Peyer's patch (tissue), 4 donors: ENCODE measurements at regions not wholly inside any gene's neighbourhood (a gene's known extent, or its start where the extent isn't known, plus 50 kb on each side); places are given as distances from the start of the nearest gene placed in this dataset.

ENCODE experiments used
- DNase-seq, 3 donors: peaks; one replicate each; pipeline ENCODE4 v3.0.0-alpha.2; 2017 to 2019
- H3K27ac ChIP-seq, 4 donors: fragments of 200-600 bp; sonication (generic); one replicate each; pipeline ENCODE4 v1.5.1; 2016 to 2019
- H3K27me3 ChIP-seq, 2 donors: fragments of 200-600 bp; sonication (generic); one replicate each; pipeline ENCODE4 v1.5.1; 2019
- H3K36me3 ChIP-seq, 3 donors: fragments of 200-600 bp; sonication (generic); one replicate each; pipeline ENCODE4 v1.5.1; 2016 to 2019
- H3K4me1 ChIP-seq, 4 donors: fragments of 200-600 bp; sonication (generic); one replicate each; pipeline ENCODE4 v1.5.1; 2016 to 2019
- H3K4me3 ChIP-seq, 4 donors: fragments of 200-600 bp; sonication (generic); 1 replicate in 3 of 4; 2 replicates in 1 of 4; pipeline ENCODE4 v1.5.1; 2016 to 2019; ENCODE audit warnings: mild to moderate bottlenecking in 1 of 4
- H3K9me3 ChIP-seq, 4 donors: fragments of 200-600 bp; sonication (generic); one replicate each; pipeline ENCODE4 v1.5.1; 2016 to 2019; ENCODE audit warnings: mild to moderate bottlenecking in 1 of 4
- POLR2A ChIP-seq, 2 donors: fragments of 450-650 bp; IDR thresholded peaks; one replicate each; pipeline ENCODE4 v1.5.1; 2017; ENCODE audit warnings: antibody characterized with exemption in 2 of 2, mild to moderate bottlenecking in 2 of 2, moderate library complexity in 2 of 2
- TF ChIP-seq, protein P1 (sequence below), 6 experiments: fragments of 450-650 bp in 4 of 6; fragments of 200-600 bp in 2 of 6; sonication (generic) in 1 of 6; IDR thresholded peaks; one replicate each; pipeline ENCODE4 v1.5.1; 2017 to 2019; ENCODE audit warnings: antibody characterized with exemption in 6 of 6, mild to moderate bottlenecking in 3 of 6, moderate library complexity in 1 of 6

DNA sequence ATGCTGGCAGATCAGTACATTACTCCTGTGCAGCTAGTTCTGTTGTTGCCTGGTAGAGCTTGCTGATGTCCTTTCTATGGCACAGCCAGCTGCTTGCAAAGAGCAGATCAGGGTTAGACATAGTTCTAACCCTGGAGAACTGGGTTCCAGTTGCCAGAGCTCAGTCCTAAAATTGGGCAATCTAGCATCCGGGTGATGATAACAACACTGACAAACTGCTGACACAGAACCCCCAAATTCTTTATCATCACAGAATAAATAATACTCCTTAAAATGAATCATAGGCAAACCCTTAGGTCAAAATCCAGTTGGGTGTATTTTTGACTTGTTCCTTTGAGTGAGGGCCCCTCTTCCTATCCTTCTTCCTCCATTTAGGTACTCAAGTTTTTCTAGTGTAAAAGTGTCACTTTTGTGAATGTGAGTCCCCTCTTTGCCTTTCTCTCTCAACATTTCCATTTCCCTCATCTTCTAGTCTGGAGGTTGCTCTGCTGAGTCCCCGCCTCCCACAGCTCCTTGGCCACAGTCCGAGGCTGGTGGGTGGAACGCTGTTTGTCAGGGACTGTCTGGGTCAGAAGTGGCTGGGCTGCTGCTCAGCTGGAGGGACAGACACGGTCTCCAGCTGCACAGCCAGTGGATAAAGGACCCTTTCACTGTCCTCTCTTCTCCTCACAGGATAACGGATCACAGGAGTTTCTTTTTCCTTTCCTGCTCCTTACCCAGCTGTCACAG lies 93.6 kb upstream of the RASGEF1B start:
- H3K27me3 ChIP-seq = no peaks in the 10 kb centered on the region
- H3K27ac ChIP-seq = peak overlapping the region; percentile 19 to 69 (median 61)
- H3K9me3 ChIP-seq = no peaks in the 10 kb centered on the region
- TF ChIP-seq, protein P1, sequence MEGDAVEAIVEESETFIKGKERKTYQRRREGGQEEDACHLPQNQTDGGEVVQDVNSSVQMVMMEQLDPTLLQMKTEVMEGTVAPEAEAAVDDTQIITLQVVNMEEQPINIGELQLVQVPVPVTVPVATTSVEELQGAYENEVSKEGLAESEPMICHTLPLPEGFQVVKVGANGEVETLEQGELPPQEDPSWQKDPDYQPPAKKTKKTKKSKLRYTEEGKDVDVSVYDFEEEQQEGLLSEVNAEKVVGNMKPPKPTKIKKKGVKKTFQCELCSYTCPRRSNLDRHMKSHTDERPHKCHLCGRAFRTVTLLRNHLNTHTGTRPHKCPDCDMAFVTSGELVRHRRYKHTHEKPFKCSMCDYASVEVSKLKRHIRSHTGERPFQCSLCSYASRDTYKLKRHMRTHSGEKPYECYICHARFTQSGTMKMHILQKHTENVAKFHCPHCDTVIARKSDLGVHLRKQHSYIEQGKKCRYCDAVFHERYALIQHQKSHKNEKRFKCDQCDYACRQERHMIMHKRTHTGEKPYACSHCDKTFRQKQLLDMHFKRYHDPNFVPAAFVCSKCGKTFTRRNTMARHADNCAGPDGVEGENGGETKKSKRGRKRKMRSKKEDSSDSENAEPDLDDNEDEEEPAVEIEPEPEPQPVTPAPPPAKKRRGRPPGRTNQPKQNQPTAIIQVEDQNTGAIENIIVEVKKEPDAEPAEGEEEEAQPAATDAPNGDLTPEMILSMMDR (IDR thresholded peaks at IDR 0.05) = no peak
- peak in 1 of 2 donors; percentile 18 for TF ChIP-seq POLR2A (IDR thresholded peaks at IDR 0.05)
- H3K36me3 ChIP-seq = no peaks in the 10 kb centered on the region
- H3K4me3 ChIP-seq = peak overlapping the region in 2 of 4 donors; percentile 8 to 13
- peaks cover 0 to 19% (median 7%) of the 10 kb centered on the region in 4 donors for H3K4me1 ChIP-seq
- peak; percentile 38 to 85 (median 72) for DNase-seq

DNA sequence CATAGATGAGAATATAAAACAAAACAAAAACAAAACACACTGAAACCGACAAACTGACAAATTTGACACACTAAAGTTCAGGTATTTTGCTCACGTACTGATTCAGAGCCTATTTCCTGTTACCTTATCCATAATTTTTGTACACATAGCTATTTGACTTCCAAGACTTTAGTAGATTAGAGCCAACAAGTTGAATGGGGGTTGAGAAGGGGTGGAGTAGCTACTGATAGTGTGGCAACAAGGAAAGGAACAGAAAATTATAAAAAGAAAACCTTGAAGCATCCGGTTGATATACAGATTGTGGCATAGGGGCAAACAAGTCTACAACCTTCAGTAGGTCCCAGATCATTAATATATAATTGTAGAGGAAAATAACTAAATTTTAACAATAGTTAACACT lies 92.3 kb upstream of the RASGEF1B start:
- no peaks in the 10 kb centered on the region for H3K36me3 ChIP-seq
- TF ChIP-seq, protein P1 (IDR thresholded peaks at IDR 0.05) = no peak
- no peak for TF ChIP-seq POLR2A (IDR thresholded peaks at IDR 0.05)
- peaks cover 0 to 19% (median 7%) of the 10 kb centered on the region in 4 donors for H3K4me1 ChIP-seq
- no peak overlapping the region for H3K27ac ChIP-seq
- DNase-seq = no peak
- H3K27me3 ChIP-seq = no peaks in the 10 kb centered on the region
- H3K4me3 ChIP-seq = no peak overlapping the region
- no peaks in the 10 kb centered on the region for H3K9me3 ChIP-seq

DNA sequence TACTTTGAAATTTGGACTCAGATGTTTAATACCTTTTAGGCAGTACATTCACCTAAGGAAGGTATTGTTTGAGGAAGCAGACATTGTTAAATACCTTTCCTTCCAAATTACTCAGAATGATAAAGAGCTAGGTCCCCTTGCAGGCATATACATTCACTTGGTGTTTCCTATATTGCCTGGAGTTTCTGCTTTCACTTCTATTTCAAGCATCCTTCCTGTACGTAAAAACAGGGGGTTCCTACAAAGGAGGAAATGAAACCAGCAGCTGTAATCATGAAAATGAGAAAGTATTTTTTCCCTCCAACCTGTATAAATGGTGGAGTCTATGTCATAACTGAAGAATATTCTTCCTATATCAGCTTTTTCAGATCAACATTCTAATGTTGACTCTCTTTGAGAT lies 90.4 kb upstream of the RASGEF1B start:
- H3K27ac ChIP-seq = peak overlapping the region in 2 of 4 donors; percentile 11 to 59
- TF ChIP-seq, protein P1 (IDR thresholded peaks at IDR 0.05) = no peak
- TF ChIP-seq POLR2A (IDR thresholded peaks at IDR 0.05) = no peak

DNA sequence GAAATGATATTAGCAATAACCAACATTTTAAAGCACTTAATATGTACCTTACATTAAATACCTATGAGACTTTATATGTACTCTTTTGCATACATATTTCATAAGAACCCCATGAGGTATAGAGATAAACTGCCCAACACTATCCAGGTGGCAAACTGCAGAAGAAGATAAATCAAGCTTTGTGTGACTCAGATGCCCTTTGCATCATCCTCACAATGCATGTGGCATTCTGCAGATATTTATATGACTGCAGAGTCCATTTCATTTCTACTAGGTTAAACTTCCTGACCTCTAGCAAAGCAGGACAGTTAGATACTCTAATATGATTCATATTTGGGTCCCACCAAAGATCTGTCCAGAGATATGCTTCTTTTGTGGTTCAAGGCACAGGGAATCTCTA lies 85.6 kb upstream of the RASGEF1B start:
- Histone ChIP-seq H3K27ac (no peak overlapping the region), H3K9me3 (no peaks in the 10 kb centered on the region), H3K36me3 (no peaks in the 10 kb centered on the region), H3K4me3 (no peak overlapping the region), H3K27me3 (no peaks in the 10 kb centered on the region), H3K4me1 (peaks cover 0 to under 1% (median 0%) of the 10 kb centered on the region in 4 donors)
- no peak for DNase-seq
- TF ChIP-seq, protein P1 (IDR thresholded peaks at IDR 0.05) = no peak
- TF ChIP-seq POLR2A (IDR thresholded peaks at IDR 0.05) = no peak

More for the DNA sequence above, 90.4 kb upstream of the RASGEF1B start:
- Histone ChIP-seq H3K4me1 (peaks cover 0 to 19% (median 7%) of the 10 kb centered on the region in 4 donors), H3K27me3 (no peaks in the 10 kb centered on the region), H3K9me3 (no peaks in the 10 kb centered on the region), H3K4me3 (no peak overlapping the region), H3K36me3 (no peaks in the 10 kb centered on the region)
- no peak for DNase-seq

DNA sequence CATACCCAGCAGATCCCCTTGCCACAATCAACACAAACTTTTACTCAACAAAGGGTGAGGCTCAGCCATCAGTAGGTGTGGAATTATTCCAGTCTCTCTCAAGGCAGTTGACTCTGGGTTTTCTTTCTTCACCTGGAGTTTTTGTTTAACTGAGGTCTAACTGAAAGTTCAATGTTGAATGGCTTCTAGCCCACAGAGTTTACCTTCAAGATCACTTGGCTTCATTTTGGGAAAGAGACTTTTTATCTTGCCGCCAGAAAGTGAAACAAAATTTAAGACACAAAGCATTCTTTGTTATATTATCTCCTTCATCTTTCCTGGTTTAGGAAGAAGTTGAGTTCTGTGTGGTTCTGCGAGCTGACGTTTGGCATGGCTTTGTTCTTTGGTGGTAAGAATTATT lies 83.8 kb upstream of the RASGEF1B start:
- DNase-seq = no peak
- H3K36me3 ChIP-seq = no peaks in the 10 kb centered on the region
- no peak overlapping the region for H3K27ac ChIP-seq
- no peaks in the 10 kb centered on the region for H3K27me3 ChIP-seq
- no peaks in the 10 kb centered on the region for H3K9me3 ChIP-seq
- H3K4me1 ChIP-seq = peaks cover 0 to 10% (median 0%) of the 10 kb centered on the region in 4 donors
- no peak for TF ChIP-seq POLR2A (IDR thresholded peaks at IDR 0.05)
- TF ChIP-seq, protein P1 (IDR thresholded peaks at IDR 0.05) = no peak
- H3K4me3 ChIP-seq = no peak overlapping the region
